GM21515 (cell line): ENCODE measurements at regions not wholly inside any gene's neighbourhood (a gene's known extent, or its start where the extent isn't known, plus 50 kb on each side); places are given as distances from the start of the nearest gene placed in this dataset.
"Not testable (repeated sequence)": the region's sequence is repeated elsewhere in the genome, so short reads cannot be mapped to it uniquely, and the experiment has no call there.

Experiments used
- ATAC-seq: cut with Tn5 transposase; IDR thresholded peaks from one replicate; pipeline ENCODE4 v1.9.1; 2021; ENCODE audit not compliant: unreplicated experiment

- ATAC-seq = not testable (repeated sequence)
Observed at GRCh38 chr10:78096486-78096885, 62.8 kb downstream of the RPS24 start.

GRCh38 chr10:78102593-78102992 is 68.9 kb downstream of the RPS24 start:
- not testable (repeated sequence) for ATAC-seq

DNA sequence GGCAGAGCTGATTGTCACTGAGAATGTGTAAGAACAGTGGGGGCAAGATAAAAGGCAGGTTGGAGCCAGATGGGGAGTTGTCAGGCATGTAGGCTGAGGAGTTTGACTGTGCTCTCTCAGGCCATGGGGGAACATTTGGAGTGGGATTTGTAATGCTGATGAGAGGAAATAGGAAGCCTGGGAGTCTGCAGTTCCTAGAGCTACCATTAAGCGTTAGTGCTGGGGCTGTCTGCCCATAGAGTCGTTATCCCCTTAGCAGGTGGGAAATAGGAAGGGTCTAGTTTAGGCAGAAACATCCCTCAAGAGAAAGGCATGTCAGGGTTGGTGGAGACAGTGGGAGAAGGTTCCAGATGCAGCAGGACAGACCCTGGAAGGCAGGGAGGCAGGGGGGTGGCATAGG is 75.5 kb downstream of the RPS24 start:
- no peak for ATAC-seq

DNA sequence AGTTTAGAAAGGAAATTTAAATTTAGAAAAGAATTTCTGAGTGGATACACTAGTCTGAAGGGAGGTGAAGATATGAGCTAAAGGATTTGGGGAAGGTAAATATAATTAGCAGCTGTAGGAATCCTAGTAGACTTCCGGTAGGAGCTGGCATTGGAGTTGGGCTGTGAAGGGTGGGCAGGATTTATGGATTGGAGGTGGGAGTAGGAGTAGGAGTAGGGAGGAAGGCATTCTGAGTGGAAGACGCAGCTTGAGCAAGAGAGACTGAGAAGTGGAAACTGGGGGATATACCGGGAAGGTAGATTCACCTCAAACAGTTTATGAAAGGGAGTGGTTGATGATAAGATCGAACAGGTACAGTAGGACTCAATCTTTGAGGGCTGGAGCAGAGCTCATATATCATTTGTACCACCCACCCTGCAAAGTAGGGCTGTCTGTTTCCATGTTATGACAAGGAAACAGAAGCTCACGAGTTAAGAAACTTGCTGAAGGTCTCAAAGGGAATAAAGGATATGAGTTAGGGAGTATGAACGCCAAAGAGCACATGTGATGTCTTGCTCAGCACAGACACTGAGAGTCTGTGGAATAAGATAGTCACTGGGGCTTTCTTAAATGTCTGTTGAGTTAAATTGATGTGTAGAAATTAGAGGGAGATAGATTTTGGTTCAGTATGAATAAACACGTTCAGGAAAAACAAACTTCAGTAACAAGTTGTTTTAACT is 81.6 kb downstream of the RPS24 start:
- no peak for ATAC-seq

- no peak for ATAC-seq
Observed at GRCh38 chr10:78116361-78116760, 82.7 kb downstream of the RPS24 start.

GRCh38 chr10:78118591-78118990 is 84.9 kb downstream of the RPS24 start:
- ATAC-seq = no peak

GRCh38 chr10:78121801-78122200 is 88.1 kb downstream of the RPS24 start:
- ATAC-seq = no peak

DNA sequence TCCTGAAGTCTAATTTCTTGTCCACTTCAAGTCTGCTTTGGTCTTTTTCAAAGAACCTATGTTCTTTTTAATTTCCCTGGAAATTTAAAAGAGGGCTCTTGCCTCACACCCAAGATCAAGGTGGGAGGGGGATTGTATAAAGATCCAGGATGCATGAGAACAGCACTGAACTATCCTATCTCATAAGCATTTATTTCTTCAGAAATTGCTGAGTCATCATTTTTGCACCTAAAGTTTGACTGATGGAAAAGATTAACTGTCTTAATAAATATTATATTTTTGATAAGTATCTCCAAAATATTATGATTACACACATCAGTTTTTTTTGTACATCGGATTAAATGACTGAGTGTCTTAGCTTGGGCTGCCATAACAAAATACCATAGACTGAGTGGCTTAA is 90.5 kb downstream of the RPS24 start:
- ATAC-seq = no peak

DNA sequence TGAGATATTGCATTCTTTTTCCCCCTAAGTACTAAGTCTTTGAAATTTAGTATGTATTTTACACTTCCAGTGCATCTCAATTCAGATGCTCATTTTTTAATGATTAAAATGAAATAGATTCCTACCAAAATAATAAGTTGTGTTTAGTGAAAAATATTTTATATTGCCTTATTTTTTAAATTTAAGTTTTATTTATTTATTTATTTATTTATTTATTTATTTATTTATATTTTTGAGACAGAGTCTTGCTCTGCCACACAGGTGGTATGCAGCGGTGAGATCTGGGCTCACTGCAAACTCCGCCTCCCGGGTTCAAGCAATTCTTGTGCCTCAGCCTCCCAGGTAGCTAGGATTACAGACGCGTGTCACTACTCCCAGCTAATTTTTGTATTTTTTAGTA is 95.5 kb downstream of the RPS24 start:
- no peak for ATAC-seq

- ATAC-seq = no peak
Observed at GRCh38 chr10:78130966-78131710, 97.5 kb downstream of the RPS24 start.

DNA sequence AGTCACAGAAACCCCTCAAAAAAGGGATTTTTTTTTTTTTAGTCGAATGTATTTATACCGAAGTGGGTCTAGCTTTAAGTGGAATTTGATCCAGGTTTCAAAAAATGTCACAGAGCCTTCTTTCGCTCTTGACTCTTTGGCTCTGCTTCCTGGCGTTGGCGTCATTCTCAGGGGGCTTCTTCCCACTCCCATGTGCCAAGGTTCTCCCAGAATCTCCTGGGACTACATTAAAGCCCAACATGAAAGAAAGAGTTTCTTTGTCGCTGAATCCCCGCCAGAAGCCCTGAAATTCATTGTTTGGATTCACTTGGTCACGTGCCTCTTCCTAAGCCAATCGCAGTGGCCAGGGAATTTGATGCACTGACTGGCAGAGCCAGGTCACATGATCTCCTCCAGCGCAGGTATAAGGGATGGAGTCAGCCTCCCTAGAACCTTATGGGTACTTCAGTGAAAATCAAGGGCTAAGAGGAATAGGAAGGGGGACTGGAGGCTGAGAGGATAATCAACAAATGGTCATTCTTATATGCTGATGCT is 101.2 kb downstream of the RPS24 start:
- ATAC-seq = no peak

DNA sequence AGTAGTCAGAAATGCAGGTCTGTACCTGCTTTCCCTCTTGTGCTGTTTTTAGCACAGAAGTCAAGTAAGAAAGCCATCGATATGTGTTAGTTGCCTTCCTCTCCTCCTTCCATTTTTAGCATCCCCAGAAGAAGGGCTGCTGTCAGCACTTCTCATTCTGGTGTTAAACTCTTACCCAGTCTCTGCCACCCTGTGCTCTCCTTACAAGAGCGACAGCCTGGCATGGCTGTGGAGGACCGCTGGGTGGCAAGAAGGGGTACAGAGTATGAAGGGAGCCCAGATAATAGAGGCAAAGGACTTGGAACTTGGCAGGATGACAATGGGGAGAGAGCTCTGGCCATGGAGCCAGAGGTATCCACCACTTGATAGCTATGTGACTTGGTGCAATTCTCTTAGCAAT is 103.5 kb downstream of the RPS24 start:
- ATAC-seq = no peak

- ATAC-seq = no peak
Observed at GRCh38 chr10:78139341-78139740, 105.7 kb downstream of the RPS24 start.

DNA sequence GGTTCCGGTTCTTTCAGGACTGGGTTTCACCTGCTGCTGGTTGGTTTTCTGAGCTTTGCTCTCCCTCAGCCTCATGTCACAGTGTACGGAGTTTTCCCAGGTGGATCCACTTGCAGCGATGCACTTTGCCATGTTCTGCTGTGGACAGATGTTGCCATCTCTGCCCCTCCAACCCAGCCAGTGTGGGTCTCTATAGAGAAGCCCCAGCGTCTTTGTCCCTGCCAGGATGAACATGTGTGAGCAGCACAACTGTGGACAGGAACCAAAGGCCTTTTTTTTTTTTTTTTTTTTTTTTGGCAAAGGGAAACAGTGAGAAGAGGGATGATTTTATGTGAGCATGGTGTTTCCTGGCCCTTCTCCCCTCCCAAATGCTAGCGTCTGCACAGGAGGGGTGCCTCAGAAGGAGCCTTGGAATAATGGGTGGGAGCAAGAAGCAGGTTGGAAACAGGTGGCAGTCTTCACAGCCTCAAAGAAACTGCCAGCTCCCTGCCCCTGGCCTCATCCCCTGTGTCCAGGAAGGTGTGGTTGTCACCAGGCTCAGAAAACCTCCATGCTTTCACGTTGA is 106.5 kb downstream of the RPS24 start:
- no peak for ATAC-seq

GRCh38 chr10:78143576-78143975 is 109.9 kb downstream of the RPS24 start:
- ATAC-seq = no peak

DNA sequence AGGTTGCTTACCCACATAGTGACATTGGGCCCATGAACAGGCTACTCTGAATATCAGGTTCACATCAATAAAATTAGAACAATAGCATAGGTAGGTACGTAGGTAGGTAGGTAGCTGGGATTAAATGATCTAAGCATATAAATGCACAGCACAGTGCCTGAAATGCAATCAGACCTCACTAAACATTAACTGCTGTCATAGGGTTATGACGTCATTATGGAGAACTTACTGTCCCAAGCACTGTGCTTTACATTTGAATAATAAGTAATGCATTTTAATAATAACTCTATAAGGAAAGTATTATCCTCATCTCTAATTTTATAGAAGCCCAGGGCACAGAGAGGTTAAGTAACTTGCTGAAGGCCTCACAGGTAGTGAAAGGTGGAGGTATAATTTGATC is 112.5 kb downstream of the RPS24 start:
- ATAC-seq = no peak

DNA sequence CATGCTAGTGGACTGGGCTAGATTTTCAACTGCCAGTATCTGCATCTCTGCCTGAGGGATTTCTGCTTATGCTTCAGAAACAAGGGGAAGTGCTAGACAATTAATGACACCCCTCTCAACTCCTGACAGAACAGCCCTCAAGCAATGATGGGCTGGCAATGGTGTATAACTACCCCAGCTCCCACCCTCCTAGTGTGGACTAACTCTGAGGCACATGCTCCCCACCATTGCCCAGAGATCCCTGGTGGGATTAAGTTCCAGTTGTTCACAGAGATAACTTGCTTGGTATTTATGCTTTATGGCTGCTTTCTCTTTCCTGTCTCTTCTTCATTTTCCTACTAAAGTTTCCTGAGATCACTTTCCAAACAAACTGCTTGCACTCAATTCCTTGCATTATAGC is 113.5 kb downstream of the RPS24 start:
- no peak for ATAC-seq

DNA sequence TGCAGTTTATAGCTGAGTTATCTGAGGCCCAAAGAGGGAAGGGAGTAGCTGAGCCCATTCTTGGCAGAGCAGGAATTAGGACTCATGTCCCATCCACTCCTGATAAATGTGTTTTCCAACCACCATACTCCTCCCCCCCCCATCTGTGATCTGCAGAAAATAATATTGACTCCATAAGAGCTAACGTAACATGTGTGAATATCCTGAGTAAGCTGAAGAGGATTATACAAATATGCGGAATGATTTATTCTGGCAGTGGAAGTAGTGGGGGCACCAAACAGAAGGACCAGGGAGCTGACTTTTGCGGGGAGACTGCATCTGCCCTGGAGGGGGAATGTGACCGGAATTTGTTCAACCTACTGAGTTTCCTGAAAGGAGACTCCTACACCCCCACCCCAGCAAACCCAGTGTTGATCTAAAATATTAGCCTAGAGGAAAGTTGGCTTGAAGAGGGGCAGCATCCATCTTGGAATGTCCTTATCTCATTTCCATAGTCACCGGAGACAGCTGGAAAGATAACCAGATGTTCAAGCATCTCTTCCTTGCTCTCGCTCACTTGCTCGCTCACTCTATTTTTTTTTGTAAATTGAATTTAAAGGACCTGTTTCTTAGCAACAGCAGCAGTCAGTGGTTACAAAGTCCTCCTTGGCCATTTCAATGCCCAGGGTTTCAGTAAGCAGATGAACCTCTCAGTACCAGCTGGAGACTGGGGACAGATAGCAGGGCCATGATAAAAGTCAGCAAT is 114.7 kb downstream of the RPS24 start:
- no peak for ATAC-seq

DNA sequence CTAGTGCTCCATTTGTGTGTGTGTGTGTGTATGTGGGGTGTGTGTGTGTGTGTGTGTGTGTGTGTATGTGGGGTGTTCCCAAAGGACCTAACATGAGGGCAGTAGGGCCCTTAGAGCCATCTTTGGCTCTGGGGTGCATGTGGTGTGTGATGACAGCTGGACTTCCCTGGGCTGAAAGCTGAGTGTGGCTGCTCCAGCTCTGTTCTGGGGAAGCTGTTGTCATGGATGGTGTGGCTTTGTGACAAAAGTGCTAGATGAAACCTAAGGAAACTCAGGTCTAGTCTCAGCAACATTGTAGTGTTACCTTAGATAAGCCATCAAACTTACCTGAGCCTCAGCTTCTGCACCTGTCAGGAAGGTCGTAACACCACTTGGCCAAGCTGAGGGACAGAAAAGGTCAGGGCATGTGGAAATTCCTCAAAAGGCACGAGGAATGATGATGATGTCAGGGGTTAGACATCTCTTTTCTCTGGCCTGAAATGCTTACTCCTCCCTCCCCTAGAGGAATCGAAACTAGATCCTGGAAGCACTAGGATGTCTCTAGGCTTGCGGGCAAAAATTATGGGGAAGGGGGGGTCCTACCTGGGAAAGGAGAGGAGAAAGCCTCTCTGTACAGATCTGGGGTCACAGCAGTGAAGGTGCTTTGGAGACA is 115.4 kb downstream of the RPS24 start:
- no peak for ATAC-seq

DNA sequence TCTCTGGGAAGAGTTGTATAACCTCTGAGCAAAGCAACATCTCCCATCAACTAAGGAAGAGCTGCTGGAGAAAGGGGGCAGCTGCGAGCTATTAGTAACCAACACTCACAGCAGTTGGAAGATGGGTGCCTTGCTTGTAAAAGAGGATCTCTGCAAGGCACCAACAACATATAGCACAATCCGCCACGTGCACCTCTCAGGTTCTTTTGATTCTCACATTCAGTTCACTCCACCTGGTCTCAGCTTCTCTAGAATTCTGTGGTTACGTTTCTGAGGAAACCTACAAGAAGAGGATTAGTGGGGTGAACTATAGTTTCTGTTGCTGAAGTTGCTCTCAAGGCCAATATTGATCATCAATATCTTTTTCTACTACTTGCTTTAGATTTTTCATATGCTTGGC is 117.1 kb downstream of the RPS24 start:
- no peak for ATAC-seq

GRCh38 chr10:78155722-78156121 is 122.1 kb downstream of the RPS24 start:
- ATAC-seq = no peak
